ENCODE measurements at regions not wholly inside any gene's neighbourhood (a gene's known extent, or its start where the extent isn't known, plus 50 kb on each side); places are given as distances from the start of the nearest gene placed in this dataset.

DNA sequence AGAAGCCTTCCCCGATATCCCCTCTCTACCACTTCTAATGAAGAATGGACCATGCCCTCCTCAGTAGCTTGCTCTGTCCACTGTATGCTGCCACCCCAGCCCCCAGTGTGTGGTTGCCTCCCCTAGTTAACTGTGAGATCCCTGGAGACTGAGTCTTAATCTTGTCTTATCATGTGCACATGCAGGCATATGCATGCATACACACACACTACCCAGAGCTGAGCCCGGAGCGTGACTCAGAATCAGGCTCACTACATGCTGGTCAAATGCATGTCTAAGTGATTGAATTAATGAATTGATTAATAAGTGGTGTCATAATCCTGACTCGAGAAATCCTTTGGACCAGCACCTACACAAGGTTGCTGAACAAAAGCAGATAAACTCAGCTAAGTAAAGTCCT is 99.4 kb downstream of the CCT6B start:
- Histone ChIP-seq H3K27ac (no peak overlapping the region), H2AFZ (no peak overlapping the region), H3K9me2 (ENCODE audit: insufficient read depth) (no peaks in the 10 kb centered on the region), H4K20me1 (ENCODE audit: insufficient read depth) (no peaks in the 10 kb centered on the region), H3F3A (ENCODE audit: insufficient read depth) (no peaks in the 10 kb centered on the region), H3K4me2 (ENCODE audit: unreplicated experiment) (no peak overlapping the region), H3K9me3 (ENCODE audit: low read depth) (no peaks in the 10 kb centered on the region), H3K4me3 (no peak overlapping the region), H3K79me2 (ENCODE audit: insufficient read depth) (no peaks in the 10 kb centered on the region), H3K27me3 (replicated peaks; ENCODE audit: insufficient read depth) (no peaks in the 10 kb centered on the region), H3K9ac (no peak overlapping the region), H3K36me3 (ENCODE audit: low read depth) (no peaks in the 10 kb centered on the region), H3K4me1 (ENCODE audit: insufficient read depth) (no peaks in the 10 kb centered on the region)
- 49% methylated on average over 4 of the region's 4 CpGs for WGBS, 2 experiments (ENCODE audit: low coverage in 1 of 2, low lambda C conversion rate in 2 of 2, missing lambda C conversion rate in 2 of 2)
- DNase-seq = no peak
- TF ChIP-seq EZH2phosphoT487 (IDR thresholded peaks at IDR 0.05; ENCODE audit: insufficient read depth, low read depth) (no peak), EZH2 (IDR thresholded peaks at IDR 0.05; ENCODE audit: insufficient read depth, poor library complexity, severe bottlenecking) (no peak)
- in situ Hi-C loops (cut with MboI) = no loop called here

DNA sequence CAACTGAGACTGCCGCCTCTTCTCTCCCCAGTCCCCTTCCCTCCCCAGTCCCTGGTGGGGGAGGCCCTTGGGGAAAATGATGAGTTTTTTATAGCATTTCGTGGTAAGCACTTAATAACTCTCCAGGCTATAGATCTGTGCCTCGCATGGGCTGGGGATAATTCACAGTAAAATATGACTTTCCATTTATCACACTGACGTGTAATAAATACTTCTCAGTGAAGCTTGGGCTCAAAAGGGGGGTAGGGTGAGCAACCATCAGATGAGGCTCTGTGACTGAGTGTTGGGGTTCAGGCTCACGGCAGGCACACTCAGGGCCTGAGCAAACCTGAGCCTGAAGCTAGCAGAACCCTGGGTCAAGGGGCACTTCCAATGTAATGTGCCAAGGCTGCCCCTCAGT is 101.6 kb downstream of the CCT6B start:
- DNase-seq = no peak
- no peak overlapping the region for H3K9ac ChIP-seq
- H3K4me2 ChIP-seq (ENCODE audit: unreplicated experiment) = no peak overlapping the region
- no peak overlapping the region for H2AFZ ChIP-seq
- H3K27ac ChIP-seq = no peak overlapping the region
- H3K9me2 ChIP-seq (ENCODE audit: insufficient read depth) = no peaks in the 10 kb centered on the region
- no peaks in the 10 kb centered on the region for H4K20me1 ChIP-seq (ENCODE audit: insufficient read depth)
- no peaks in the 10 kb centered on the region for H3K9me3 ChIP-seq (ENCODE audit: low read depth)
- no peaks in the 10 kb centered on the region for H3K4me1 ChIP-seq (ENCODE audit: insufficient read depth)
- H3F3A ChIP-seq (ENCODE audit: insufficient read depth) = no peaks in the 10 kb centered on the region
- in situ Hi-C loops (cut with MboI) = no loop called here
- H3K36me3 ChIP-seq (ENCODE audit: low read depth) = no peaks in the 10 kb centered on the region
- H3K4me3 ChIP-seq = no peak overlapping the region
- TF ChIP-seq EZH2 (IDR thresholded peaks at IDR 0.05; ENCODE audit: insufficient read depth, poor library complexity, severe bottlenecking) (no peak), EZH2phosphoT487 (IDR thresholded peaks at IDR 0.05; ENCODE audit: insufficient read depth, low read depth) (no peak)
- WGBS, 2 experiments (ENCODE audit: low coverage in 1 of 2, low lambda C conversion rate in 2 of 2, missing lambda C conversion rate in 2 of 2) = 1 to 5% methylated on average over 5 of the region's 5 CpGs
- no peaks in the 10 kb centered on the region for H3K79me2 ChIP-seq (ENCODE audit: insufficient read depth)
- no peaks in the 10 kb centered on the region for H3K27me3 ChIP-seq (replicated peaks; ENCODE audit: insufficient read depth)

DNA sequence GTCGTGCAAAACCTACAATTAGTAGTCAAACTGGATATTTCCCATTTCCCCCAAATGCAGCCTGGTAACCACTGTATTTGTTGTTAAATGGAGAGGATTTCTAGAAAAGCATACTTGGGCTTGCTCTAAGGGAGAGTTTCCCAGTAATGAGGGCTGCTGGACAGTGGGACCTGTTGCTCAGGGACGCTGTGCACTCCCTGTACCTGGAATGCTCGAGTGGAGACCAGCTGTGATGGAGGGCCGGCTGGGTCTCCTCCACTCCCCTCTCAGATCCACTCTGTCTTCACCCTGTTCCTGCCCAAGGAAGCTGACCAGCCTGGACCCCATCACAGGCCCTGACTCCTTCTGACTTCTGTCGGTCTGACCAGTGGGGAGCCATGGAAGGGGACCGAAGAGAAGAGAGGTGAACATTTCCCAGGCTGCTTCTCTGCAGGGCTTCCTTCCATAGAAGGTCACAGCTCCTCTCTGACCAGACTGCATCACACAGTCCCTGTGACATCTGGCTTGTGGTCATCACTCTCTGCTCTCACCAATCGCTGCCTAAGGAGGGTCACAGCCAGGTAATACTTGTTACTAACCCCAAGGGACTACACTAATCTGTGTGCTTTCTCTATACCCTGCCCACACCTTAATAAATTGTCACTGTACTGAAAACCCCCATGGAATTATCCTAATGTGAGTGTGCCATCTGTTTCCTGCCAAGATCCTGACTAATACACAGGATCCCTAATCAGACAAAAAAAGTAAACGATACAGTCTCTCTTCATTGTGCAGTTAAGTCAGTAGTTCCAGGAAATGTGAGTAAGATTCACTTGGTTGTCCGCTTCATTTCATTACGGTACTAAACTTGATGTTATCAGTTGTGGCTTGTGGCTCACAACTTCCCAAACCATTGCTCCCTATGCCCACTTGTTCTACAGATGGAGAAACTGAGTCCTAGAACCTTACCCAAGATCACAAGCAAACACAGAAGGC is 102.4 kb downstream of the CCT6B start:
- Histone ChIP-seq H3K27me3 (replicated peaks; ENCODE audit: insufficient read depth) (no peaks in the 10 kb centered on the region), H3F3A (ENCODE audit: insufficient read depth) (no peaks in the 10 kb centered on the region), H3K4me2 (ENCODE audit: unreplicated experiment) (no peak overlapping the region), H2AFZ (no peak overlapping the region), H3K4me1 (ENCODE audit: insufficient read depth) (no peaks in the 10 kb centered on the region), H3K9me3 (ENCODE audit: low read depth) (no peaks in the 10 kb centered on the region), H4K20me1 (ENCODE audit: insufficient read depth) (no peaks in the 10 kb centered on the region), H3K9ac (no peak overlapping the region), H3K27ac (no peak overlapping the region), H3K4me3 (no peak overlapping the region), H3K36me3 (ENCODE audit: low read depth) (no peaks in the 10 kb centered on the region), H3K79me2 (ENCODE audit: insufficient read depth) (no peaks in the 10 kb centered on the region), H3K9me2 (ENCODE audit: insufficient read depth) (no peaks in the 10 kb centered on the region)
- in situ Hi-C loops (cut with MboI) = no loop called here
- peak; percentile 23 for DNase-seq
- 34% methylated on average over 10 of the region's 10 CpGs for WGBS, 2 experiments (ENCODE audit: low coverage in 1 of 2, low lambda C conversion rate in 2 of 2, missing lambda C conversion rate in 2 of 2)
- no peak for TF ChIP-seq EZH2 (IDR thresholded peaks at IDR 0.05; ENCODE audit: insufficient read depth, poor library complexity, severe bottlenecking)
- TF ChIP-seq EZH2phosphoT487 (IDR thresholded peaks at IDR 0.05; ENCODE audit: insufficient read depth, low read depth) = no peak

DNA sequence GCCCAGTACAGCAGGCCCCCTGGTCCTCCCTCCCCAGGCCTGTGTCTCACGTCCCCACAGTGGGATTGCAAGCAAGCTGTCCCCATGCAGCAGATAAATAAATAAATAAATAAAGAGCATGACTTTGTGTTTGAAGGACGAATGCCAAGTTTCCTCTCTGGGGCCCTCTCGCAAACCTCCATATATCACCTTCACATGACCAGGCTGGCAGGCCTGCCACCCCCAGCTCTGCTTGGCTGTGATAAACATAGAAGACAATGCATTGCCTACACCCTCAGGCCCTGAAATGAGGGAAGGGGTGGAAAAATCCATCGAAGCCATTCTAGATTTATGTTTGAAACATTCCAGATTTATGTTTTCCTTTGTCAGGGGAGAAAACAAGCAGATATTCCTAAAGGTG is 107.3 kb downstream of the CCT6B start:
- in situ Hi-C loops (cut with MboI) = no loop called here
- no peak for TF ChIP-seq EZH2phosphoT487 (IDR thresholded peaks at IDR 0.05; ENCODE audit: insufficient read depth, low read depth)
- TF ChIP-seq EZH2 (IDR thresholded peaks at IDR 0.05; ENCODE audit: insufficient read depth, poor library complexity, severe bottlenecking) = no peak
- no peak overlapping the region for H2AFZ ChIP-seq
- H3K9me2 ChIP-seq (ENCODE audit: insufficient read depth) = no peaks in the 10 kb centered on the region
- 48 to 49% methylated on average over 4 of the region's 4 CpGs for WGBS, 2 experiments (ENCODE audit: low coverage in 1 of 2, low lambda C conversion rate in 2 of 2, missing lambda C conversion rate in 2 of 2)
- H3K36me3 ChIP-seq (ENCODE audit: low read depth) = no peaks in the 10 kb centered on the region
- H3K4me3 ChIP-seq = no peak overlapping the region
- no peak overlapping the region for H3K4me2 ChIP-seq (ENCODE audit: unreplicated experiment)
- H3F3A ChIP-seq (ENCODE audit: insufficient read depth) = no peaks in the 10 kb centered on the region
- H3K79me2 ChIP-seq (ENCODE audit: insufficient read depth) = no peaks in the 10 kb centered on the region
- H3K4me1 ChIP-seq (ENCODE audit: insufficient read depth) = no peaks in the 10 kb centered on the region
- no peak overlapping the region for H3K9ac ChIP-seq
- no peak overlapping the region for H3K27ac ChIP-seq
- no peaks in the 10 kb centered on the region for H4K20me1 ChIP-seq (ENCODE audit: insufficient read depth)
- H3K9me3 ChIP-seq (ENCODE audit: low read depth) = no peaks in the 10 kb centered on the region
- no peak for DNase-seq
- H3K27me3 ChIP-seq (replicated peaks; ENCODE audit: insufficient read depth) = no peaks in the 10 kb centered on the region
